ENCODE measurements at regions not wholly inside any gene's neighbourhood (a gene's known extent, or its start where the extent isn't known, plus 50 kb on each side); places are given as distances from the start of the nearest gene placed in this dataset.

GRCh38 chr16:18037051-18037450, 299.5 kb downstream of the NPIPA8 start:
- TF ChIP-seq POLR2A (IDR thresholded peaks at IDR 0.05) (no peak), POLR2AphosphoS5 (IDR thresholded peaks at IDR 0.05) (no peak)

Measured in breast epithelium (tissue), 3 donors.